GM12865 (cell line): ENCODE measurements at regions not wholly inside any gene's neighbourhood (a gene's known extent, or its start where the extent isn't known, plus 50 kb on each side); places are given as distances from the start of the nearest gene placed in this dataset.

Experiments used
- DNase-seq: peaks from one replicate; pipeline ENCODE4 v3.0.0; 2010; ENCODE audit warnings: low read depth
- H3K4me3 ChIP-seq: 2 replicates; pipeline ENCODE4 v1.5.1; 2011; ENCODE audit warnings: mild to moderate bottlenecking, low read depth, low read length, control low read depth
- CTCF ChIP-seq: IDR thresholded peaks from 2 replicates; pipeline ENCODE4 v1.5.1; 2011; ENCODE audit warnings: low read length, control low read depth, low read depth, inconsistent platforms; ENCODE audit not compliant: insufficient read depth; ENCODE audit errors: missing control alignments

- no peak for DNase-seq
- no peak overlapping the region for H3K4me3 ChIP-seq
- no peak for TF ChIP-seq CTCF
Measured at GRCh38 chr5:84821924-84822323, 437.2 kb upstream of the EDIL3 start.

- no peak for TF ChIP-seq CTCF
- DNase-seq, result no peak
- no peak overlapping the region for H3K4me3 ChIP-seq
Measured at GRCh38 chr5:84817953-84818352, 433.3 kb upstream of the EDIL3 start.

DNA sequence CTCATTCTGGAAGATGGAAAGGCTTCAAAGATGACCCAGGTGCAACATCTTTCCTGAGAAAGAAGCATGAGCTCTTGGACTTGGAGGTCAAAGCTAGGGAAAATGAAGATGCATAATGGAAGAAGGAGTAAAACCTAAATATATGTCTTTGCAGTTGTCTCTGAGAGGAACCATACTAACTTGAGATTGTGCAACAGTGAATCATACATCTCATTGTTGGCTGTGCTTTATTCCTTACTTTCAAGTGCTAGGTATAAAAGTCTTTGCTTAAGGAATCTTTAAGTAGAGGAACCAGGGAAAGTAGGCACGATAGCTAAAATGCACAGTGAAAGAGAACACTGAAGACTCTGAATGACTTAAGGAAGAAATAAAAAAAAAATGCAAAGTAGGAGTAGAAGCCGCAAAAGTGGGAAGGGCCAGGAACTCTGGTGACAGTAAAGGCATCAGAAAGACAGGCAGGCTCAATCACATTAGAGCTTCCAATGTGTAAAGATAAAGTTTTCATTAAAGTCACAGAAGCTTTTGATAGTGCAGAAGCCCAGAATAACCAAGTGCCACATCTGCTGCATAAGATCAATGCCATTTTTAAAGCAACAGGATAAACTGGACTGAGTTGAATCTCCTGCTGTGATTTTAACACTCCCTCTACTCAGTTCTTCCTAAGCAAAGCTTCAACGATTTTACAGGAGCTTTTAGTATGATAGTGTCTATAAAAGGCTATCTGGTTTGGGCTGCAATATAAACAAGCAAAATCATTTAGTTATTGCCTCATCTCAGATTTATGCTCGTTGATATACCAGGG, 432.3 kb upstream of the EDIL3 start:
- TF ChIP-seq CTCF, result no peak
- DNase-seq, result no peak
- no peak overlapping the region for H3K4me3 ChIP-seq

- no peak for DNase-seq
- H3K4me3 ChIP-seq, result no peak overlapping the region
- TF ChIP-seq CTCF, result no peak
Measured at GRCh38 chr5:84816160-84816559, 431.5 kb upstream of the EDIL3 start.

DNA sequence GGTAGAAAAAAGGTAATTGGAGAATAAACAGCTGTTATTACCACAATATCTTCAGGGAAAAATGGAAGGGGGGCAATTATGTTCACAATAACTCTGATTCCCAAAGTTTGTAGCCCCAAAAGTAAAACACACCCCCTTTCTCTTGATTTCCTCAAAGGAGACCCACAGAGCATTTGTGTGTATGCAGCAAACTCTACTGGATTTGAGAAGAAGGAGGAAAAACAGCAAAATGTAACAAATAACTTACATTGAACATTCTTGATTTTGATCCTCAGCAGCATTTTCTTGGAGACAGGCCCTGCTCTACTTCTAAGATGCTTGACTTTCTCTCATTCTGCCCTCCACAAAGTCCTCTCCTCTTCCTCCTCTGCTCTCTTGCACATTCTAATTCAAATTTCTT, 420.8 kb upstream of the EDIL3 start:
- H3K4me3 ChIP-seq, result no peak overlapping the region
- no peak for TF ChIP-seq CTCF
- DNase-seq, result no peak

DNA sequence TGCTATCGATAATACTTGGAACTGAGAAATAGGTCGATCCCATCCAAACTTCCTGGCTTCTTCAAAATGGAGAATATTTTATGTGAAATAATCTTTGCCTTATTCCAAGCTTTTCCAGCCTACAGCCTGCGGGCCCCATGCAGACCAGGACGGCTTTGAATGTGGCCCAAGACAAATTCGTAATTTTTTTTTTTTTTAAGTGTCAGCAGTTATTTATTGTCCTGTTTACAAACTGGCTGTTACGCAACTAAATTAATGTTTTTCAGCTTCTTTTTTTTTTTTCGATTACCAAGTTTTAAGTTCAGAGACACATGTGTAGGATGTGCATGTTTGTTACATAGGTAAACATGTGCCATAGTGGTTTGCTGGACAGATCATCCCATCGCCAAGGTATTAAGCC, 411.7 kb upstream of the EDIL3 start:
- no peak for DNase-seq
- TF ChIP-seq CTCF, result no peak
- no peak overlapping the region for H3K4me3 ChIP-seq

- H3K4me3 ChIP-seq, result no peak overlapping the region
- no peak for TF ChIP-seq CTCF
- DNase-seq, result no peak
Measured at GRCh38 chr5:84794486-84795035, 409.9 kb upstream of the EDIL3 start.
